Mammary epithelial cell (primary cell): ENCODE measurements at regions not wholly inside any gene's neighbourhood (a gene's known extent, or its start where the extent isn't known, plus 50 kb on each side); places are given as distances from the start of the nearest gene placed in this dataset.

ENCODE experiments used
- CTCF ChIP-seq, 2 donors: IDR thresholded peaks in 1 of 2; conservative IDR thresholded peaks in 1 of 2; 2 replicates each; pipeline ENCODE4 v1.5.1; 2011 to 2012; ENCODE audit warnings: inconsistent platforms in 2 of 2, low read length in 2 of 2, mild to moderate bottlenecking in 2 of 2, control low read depth in 1 of 2, low read depth in 1 of 2; ENCODE audit not compliant: insufficient read depth in 1 of 2; ENCODE audit errors: extremely low read depth in 1 of 2
- EZH2 ChIP-seq: IDR thresholded peaks from 2 replicates; pipeline ENCODE4 v1.6.1; 2012; ENCODE audit warnings: low read length, inconsistent platforms, borderline replicate concordance

- TF ChIP-seq CTCF (conservative IDR thresholded peaks at IDR 0.05 in 1 of 2, IDR thresholded peaks at IDR 0.05 in 1 of 2; ENCODE audit: extremely low read depth in 1 of 2, insufficient read depth in 1 of 2, low read depth in 1 of 2, low read length in 2 of 2) (peak in 1 of 2 donors; percentile 27), EZH2 (no peak)
These were observed 195.9 kb upstream of the RAD23B start for GRCh38 chr9:107087222-107087621.
